ENCODE measurements at regions not wholly inside any gene's neighbourhood (a gene's known extent, or its start where the extent isn't known, plus 50 kb on each side); places are given as distances from the start of the nearest gene placed in this dataset.

DNA sequence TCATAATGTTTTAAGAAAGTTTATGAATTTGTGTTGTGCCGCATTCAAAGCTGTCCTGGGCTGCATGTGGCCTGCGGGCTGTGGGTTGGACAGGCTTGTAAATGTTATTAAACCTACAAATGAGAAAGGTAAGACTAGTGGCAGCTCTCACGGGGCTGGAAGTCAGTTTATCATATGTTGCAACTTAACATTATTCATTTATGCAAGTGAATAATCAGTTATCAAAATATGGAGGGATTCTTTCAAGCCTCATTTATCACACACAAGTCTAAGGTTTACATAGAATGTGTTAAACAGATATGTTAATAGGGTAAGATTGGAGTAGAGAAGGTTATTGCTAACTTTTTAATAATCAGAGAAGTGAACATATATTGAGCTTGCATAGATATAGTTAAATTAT, 442.5 kb upstream of the RGS6 start:
- TF ChIP-seq, protein P1, sequence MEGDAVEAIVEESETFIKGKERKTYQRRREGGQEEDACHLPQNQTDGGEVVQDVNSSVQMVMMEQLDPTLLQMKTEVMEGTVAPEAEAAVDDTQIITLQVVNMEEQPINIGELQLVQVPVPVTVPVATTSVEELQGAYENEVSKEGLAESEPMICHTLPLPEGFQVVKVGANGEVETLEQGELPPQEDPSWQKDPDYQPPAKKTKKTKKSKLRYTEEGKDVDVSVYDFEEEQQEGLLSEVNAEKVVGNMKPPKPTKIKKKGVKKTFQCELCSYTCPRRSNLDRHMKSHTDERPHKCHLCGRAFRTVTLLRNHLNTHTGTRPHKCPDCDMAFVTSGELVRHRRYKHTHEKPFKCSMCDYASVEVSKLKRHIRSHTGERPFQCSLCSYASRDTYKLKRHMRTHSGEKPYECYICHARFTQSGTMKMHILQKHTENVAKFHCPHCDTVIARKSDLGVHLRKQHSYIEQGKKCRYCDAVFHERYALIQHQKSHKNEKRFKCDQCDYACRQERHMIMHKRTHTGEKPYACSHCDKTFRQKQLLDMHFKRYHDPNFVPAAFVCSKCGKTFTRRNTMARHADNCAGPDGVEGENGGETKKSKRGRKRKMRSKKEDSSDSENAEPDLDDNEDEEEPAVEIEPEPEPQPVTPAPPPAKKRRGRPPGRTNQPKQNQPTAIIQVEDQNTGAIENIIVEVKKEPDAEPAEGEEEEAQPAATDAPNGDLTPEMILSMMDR (IDR thresholded peaks at IDR 0.05 in 4 of 5, conservative IDR thresholded peaks at IDR 0.05 in 1 of 5) = no peak
- no peak for TF ChIP-seq POLR2A (IDR thresholded peaks at IDR 0.05)

Measured in gastrocnemius medialis (tissue), 4 donors.